Tibial artery (tissue), 4 donors: ENCODE measurements at regions not wholly inside any gene's neighbourhood (a gene's known extent, or its start where the extent isn't known, plus 50 kb on each side); places are given as distances from the start of the nearest gene placed in this dataset.

Experiments used
- DNase-seq, 2 donors: peaks; one replicate each; pipeline ENCODE4 v3.0.0-alpha.2; 2019
- H3K27ac ChIP-seq, 2 donors: fragments of 200-600 bp; sonication (generic) in 1 of 2; 1 replicate in 1 of 2; 2 replicates in 1 of 2; pipeline ENCODE4 v1.5.1; 2018 to 2019; ENCODE audit warnings: mild to moderate bottlenecking in 1 of 2
- H3K27me3 ChIP-seq, 2 donors: fragments of 200-600 bp; sonication (generic) in 1 of 2; one replicate each; pipeline versions ENCODE4 v1.5.1 to v1.6.0; 2016 to 2019
- H3K36me3 ChIP-seq, 3 donors: fragments of 200-600 bp; sonication (generic) in 2 of 3; one replicate each; pipeline ENCODE4 v1.5.1; 2016 to 2019; ENCODE audit warnings: mild to moderate bottlenecking in 2 of 3
- H3K4me1 ChIP-seq, 4 donors: fragments of 200-600 bp; sonication (generic) in 2 of 4; 1 replicate in 3 of 4; 2 replicates in 1 of 4; pipeline ENCODE4 v1.5.1; 2016 to 2019
- H3K4me3 ChIP-seq, 2 donors: fragments of 200-600 bp; sonication (generic) in 1 of 2; 1 replicate in 1 of 2; 2 replicates in 1 of 2; pipeline ENCODE4 v1.5.1; 2018 to 2019; ENCODE audit warnings: mild to moderate bottlenecking in 2 of 2
- H3K9me3 ChIP-seq, 3 donors: fragments of 200-600 bp; sonication (generic) in 1 of 3; one replicate each; pipeline ENCODE4 v1.5.1; 2016 to 2019
- intact Hi-C: fragments of 100-400 bp; cut with DNase I; formaldehyde crosslinking; loops from one replicate; pipeline ENCODE4 v1.15.0; 2023; ENCODE audit warnings: low total_unique reads
- TF ChIP-seq, protein P1 (sequence below), 2 experiments: fragments of 200-600 bp in 1 of 2; fragments of 450-650 bp in 1 of 2; IDR thresholded peaks; one replicate each; pipeline ENCODE4 v1.5.1; 2017 to 2019; ENCODE audit warnings: antibody characterized with exemption in 2 of 2, mild to moderate bottlenecking in 1 of 2, moderate library complexity in 1 of 2

DNA sequence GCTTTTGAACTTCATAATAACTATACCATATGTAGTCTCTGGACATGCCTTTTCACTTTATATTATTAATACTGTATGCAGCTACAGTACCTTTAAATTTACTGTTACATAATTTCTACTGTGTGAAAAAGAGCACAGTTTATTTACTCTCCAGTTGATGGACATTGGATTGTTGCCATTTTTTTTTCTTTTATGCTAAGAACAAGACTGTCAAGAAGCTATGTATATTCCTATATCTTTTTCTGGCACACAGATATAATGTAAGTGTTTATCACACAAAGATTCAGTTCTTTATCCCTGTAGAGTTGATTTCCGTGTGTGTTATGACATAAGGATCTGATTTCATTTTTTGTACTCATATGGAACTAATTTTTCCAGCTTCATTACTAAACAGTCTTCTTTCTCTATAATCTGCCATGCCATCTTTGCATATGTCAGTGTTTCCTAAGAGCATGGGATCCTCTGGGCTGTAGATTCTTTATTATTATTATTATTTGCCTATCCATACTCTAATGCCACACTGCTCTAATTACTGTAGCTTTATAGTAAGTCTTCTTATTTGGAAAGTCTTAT is 593.0 kb upstream of the ATP2B1 start:
- DNase-seq, result no peak
- Histone ChIP-seq H3K4me1 (peaks cover 0 to 6% (median 2%) of the 10 kb centered on the region in 4 donors), H3K4me3 (no peak overlapping the region), H3K36me3 (no peaks in the 10 kb centered on the region), H3K9me3 (no peaks in the 10 kb centered on the region), H3K27ac (no peak overlapping the region), H3K27me3 (no peaks in the 10 kb centered on the region)
- intact Hi-C loops, result no loop called here
- TF ChIP-seq, protein P1, sequence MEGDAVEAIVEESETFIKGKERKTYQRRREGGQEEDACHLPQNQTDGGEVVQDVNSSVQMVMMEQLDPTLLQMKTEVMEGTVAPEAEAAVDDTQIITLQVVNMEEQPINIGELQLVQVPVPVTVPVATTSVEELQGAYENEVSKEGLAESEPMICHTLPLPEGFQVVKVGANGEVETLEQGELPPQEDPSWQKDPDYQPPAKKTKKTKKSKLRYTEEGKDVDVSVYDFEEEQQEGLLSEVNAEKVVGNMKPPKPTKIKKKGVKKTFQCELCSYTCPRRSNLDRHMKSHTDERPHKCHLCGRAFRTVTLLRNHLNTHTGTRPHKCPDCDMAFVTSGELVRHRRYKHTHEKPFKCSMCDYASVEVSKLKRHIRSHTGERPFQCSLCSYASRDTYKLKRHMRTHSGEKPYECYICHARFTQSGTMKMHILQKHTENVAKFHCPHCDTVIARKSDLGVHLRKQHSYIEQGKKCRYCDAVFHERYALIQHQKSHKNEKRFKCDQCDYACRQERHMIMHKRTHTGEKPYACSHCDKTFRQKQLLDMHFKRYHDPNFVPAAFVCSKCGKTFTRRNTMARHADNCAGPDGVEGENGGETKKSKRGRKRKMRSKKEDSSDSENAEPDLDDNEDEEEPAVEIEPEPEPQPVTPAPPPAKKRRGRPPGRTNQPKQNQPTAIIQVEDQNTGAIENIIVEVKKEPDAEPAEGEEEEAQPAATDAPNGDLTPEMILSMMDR (IDR thresholded peaks at IDR 0.05), result no peak

DNA sequence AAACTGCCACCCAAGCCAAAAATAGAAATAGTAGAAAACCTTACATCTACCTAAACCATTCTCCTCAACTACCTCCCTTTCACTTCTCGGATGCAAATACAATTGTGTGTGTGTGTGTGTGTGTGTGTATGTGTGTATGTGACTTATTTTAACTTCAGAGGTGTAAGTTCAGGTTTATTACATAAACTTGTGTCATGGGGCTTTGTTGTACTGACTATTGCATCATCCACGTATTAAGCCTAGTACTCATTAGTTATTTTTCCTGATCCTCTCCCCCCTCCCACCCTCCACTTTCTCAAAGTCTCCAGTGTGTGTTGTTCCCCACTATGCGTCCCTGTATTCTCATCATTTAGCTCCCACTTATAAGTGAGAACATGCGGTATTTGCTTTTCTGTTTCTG is 592.5 kb upstream of the ATP2B1 start:
- intact Hi-C loops, result no loop called here
- no peak for DNase-seq
- Histone ChIP-seq H3K36me3 (no peaks in the 10 kb centered on the region), H3K9me3 (no peaks in the 10 kb centered on the region), H3K4me3 (no peak overlapping the region), H3K27ac (no peak overlapping the region), H3K4me1 (peaks cover 0 to 6% (median 2%) of the 10 kb centered on the region in 4 donors), H3K27me3 (no peaks in the 10 kb centered on the region)
- TF ChIP-seq, protein P1 (IDR thresholded peaks at IDR 0.05), result no peak

DNA sequence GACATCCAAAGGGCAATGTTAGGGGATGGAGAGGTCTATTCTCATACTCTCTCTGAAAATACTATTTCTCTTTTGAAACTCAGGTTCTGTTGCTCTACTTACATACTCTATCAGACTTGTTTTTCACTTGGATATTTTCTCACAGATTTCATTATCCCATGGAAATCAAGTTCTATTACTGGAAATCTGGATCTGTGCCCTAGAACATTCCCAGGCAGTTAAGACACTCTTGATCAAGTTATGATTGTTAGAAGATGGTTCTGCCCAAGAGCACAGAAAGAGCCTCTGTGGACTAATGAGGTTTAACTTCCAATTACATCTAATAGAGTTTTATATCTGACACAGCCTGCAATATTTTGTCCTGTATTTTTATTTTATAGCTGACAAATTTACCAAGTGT is 591.0 kb upstream of the ATP2B1 start:
- Histone ChIP-seq H3K27ac (no peak overlapping the region), H3K9me3 (no peaks in the 10 kb centered on the region), H3K36me3 (no peaks in the 10 kb centered on the region), H3K4me3 (peak overlapping the region in 1 of 2 donors; percentile 12), H3K4me1 (peaks cover 0 to 6% (median 2%) of the 10 kb centered on the region in 4 donors), H3K27me3 (no peaks in the 10 kb centered on the region)
- TF ChIP-seq, protein P1 (IDR thresholded peaks at IDR 0.05), result no peak
- no peak for DNase-seq
- intact Hi-C loops, result no loop called here

DNA sequence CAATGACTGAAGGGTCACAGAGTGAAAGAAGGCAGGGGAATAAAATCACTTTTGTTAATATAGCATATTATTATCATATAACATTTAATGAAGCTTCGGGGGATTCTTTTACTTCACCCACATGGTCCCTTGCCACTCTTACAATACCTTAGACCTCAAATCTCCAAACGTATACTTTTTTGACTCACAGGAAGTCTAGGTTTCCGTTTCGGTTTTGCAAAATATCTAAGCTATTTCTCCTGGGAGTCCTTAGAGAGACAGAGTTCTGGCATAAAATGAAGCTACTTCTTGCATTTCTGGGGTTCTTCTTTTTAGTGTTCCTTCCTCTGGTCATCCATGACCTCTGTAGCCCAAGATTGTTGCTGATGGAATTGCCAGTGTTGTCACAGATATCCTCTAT is 590.5 kb upstream of the ATP2B1 start:
- no peak for DNase-seq
- no peaks in the 10 kb centered on the region for H3K36me3 ChIP-seq
- peaks cover 0 to 6% (median 2%) of the 10 kb centered on the region in 4 donors for H3K4me1 ChIP-seq
- peak overlapping the region in 1 of 2 donors; percentile 12 for H3K4me3 ChIP-seq
- no peak overlapping the region for H3K27ac ChIP-seq
- TF ChIP-seq, protein P1 (IDR thresholded peaks at IDR 0.05), result no peak
- no peaks in the 10 kb centered on the region for H3K27me3 ChIP-seq
- no peaks in the 10 kb centered on the region for H3K9me3 ChIP-seq
- intact Hi-C loops, result no loop called here

DNA sequence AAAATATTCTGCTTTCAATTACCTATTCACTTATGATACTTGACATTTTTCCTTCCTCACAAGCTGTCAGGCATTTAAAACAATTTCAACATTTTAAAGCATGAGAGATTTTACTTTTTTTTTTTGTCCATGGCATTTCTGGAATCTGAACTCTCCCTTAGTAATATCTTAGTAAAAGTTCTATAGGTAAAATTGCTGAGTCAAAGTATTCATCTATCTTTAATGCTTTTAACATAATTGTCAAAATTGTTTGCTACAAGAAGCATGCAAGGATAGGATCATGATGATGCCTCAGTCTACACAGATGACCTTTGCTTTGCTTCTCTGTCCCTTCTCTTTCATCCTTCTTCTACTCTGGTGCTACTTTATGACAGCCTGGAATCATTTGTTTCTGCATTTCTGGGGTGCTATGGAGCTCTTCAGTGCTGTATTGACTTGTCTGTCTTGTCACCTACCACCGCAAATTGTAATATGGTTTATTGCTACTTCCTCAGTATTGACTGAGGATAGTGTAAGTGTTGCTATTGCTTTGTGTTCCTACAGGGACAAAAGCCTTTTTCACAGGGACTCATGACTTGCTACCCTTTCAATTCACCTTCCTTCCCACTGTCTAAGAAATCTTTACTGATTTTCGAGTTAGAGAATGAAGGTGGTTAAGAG is 589.8 kb upstream of the ATP2B1 start:
- peaks cover 0 to 6% (median 2%) of the 10 kb centered on the region in 4 donors for H3K4me1 ChIP-seq
- no peaks in the 10 kb centered on the region for H3K9me3 ChIP-seq
- H3K27ac ChIP-seq, result no peak overlapping the region
- intact Hi-C loops, result no loop called here
- H3K4me3 ChIP-seq, result no peak overlapping the region
- DNase-seq, result no peak
- TF ChIP-seq, protein P1 (IDR thresholded peaks at IDR 0.05), result no peak
- H3K36me3 ChIP-seq, result no peaks in the 10 kb centered on the region
- no peaks in the 10 kb centered on the region for H3K27me3 ChIP-seq
